CD4-positive, alpha-beta T cell treated with Interleukin-12 subunit alpha and Interleukin-12 subunit beta, for 1 hour (primary cell): ENCODE measurements at regions not wholly inside any gene's neighbourhood (a gene's known extent, or its start where the extent isn't known, plus 50 kb on each side); places are given as distances from the start of the nearest gene placed in this dataset.
"Not testable (repeated sequence)": the region's sequence is repeated elsewhere in the genome, so short reads cannot be mapped to it uniquely, and the experiment has no call there.

Experiments
- DNase-seq: peaks from one replicate; pipeline ENCODE4 v3.0.0-alpha.2; 2020

DNA sequence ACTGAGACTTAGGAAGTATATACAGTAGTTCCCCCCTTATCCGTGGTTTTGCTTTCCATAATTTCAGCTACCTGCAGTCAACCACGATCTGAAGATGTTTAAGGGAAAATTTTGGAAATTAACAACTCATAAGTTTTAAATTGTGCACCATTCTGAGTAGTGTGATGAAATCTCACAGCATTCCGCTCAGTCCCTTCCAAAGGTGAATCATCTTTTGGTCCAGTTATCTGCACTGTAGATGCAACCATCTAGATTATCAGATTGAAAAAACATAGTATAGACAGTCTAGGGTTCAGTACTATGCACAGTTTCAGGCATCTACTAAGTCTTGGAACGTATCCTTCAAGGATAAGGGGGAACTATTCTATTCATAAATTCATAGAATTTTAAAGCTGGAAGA, 109.0 kb downstream of the ANXA3 start:
- no peak for DNase-seq

DNA sequence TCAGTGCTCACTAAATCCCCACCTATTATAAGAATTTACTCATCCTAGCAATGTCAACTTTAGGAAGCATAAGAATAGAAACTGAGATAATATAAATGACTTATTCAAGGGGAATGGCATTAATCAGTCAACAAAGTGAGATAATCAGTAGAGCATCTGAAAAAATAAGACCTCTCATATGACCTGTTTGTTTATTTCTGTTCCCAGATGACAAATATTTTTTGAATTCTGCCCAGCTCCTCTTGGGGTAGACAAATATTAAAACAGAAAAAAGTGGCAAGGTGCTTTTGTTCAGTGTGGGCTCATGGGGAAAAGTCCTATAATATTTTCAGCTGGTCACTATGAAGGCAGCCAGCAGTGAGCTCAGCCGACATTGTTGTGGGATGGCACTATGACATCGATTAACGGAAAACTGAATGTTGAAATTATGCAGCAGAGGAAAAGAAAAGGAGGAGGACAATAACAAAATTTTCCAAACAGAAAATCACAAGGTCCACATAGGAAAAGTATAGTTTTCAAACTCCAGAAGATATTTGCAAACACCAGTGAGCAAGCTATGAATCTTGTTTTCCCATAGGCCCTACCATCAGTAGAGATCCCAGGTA, 109.6 kb downstream of the ANXA3 start:
- DNase-seq = no peak

DNA sequence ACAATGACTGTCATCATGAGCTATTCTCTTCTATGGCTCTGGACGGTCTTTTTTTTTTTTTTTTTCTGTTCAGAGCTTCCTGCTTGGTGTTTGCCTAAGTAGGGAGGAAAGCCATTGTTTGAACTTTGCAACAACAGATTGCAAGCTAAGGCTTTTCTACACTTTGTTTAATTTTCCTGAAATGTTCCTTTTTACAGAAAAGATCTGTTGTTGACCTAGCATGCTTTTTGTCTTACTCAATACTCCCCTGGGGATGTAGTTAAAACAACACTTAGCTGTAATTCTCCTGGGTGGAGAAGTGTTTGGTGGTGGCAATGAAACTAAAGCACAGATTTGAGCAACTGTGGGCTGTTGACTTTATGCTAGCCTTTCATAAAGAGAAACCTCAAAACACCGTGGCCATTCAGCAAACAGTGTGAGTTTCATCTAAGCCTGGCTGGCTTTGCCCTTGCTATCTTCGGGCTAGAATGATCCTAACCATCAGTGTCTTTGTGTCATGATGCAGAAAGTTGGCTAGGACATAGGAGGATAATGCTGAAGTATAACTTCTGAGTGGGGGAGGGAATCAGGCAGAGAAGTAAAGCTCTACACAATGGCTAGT, 110.5 kb downstream of the ANXA3 start:
- no peak for DNase-seq

DNA sequence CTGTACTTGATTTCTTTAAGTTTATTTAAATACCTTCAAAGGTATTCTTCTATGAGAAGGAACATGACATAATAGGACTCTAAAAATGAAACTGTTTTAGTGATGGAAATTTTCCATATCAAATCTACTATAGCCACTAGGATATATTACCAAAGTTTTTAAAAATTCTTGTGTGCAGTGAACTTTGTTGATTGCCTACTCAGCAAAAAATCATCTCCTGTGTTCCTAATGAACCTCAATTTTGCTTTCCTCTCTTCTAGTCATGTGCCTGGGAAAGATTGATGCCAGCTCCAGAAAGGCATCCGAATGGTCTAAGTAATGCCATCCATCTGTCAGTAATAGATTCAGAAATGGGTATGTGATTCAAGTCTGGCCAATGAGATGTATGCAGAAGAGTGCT, 111.1 kb downstream of the ANXA3 start:
- DNase-seq = no peak

DNA sequence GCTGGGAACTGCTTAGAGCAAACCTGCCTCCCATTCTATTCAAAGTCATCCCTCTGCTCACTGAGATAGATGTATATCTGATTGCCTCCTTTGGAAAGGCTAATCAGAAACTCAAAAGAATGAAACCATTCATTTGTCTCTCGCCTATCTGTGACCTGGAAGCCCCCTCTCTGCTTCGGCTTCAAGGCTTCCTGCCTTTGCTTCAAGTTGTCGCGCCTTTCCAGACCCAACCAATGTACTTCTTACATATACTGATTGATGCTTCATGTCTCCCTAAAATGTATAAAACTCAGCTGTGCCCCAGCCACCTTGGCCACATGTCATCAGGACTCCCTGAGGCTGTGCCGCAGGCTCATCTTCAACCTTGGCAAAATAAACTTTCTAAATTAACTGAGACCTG, 111.9 kb upstream of the BMP2K start:
- DNase-seq = not testable (repeated sequence)

DNA sequence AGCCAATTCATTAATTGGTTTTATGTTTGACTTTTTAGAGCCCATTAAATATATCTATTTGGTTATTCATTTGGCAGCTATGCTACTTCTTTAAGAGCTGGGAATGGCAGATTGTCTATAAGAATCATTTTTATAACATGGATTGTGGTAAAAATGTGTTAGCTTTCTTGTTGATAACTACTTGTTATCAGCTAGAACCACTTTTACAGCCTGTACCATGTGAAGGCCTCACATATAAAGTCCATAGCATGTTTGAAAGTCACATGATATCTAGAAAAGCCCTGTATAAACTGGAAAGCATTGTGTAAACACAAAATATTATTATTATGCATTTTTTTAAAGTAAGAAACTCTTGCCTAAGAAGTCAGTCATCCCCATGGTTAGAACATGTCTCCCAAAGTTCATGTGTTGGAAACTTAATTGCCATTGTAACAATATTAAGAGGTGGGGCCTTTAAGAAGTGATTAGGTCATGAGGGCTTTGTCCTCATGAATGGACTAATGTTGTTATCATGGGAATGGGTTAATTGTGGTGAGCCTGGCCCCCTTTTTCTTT, 110.9 kb upstream of the BMP2K start:
- DNase-seq = no peak

DNA sequence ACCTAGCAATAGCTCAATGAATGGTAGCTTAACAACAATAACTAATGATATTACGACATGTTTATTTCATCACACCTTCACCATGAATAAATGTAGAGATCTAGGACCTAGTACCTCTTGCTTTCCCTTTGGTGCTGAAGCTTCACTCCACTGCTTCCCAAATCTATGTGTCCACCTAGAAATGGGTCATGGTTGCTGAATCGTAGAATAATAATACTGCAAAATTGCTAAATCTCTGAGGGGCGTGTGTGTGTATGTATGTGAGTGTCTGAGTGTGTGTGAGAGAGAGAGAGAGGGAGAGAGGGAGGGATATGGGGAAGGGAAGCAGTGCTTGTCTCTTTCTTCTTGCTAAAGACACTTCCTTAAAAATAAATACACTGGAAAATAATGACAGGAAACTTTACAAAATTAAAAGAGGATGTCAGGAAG, 109.3 kb upstream of the BMP2K start:
- DNase-seq = no peak

DNA sequence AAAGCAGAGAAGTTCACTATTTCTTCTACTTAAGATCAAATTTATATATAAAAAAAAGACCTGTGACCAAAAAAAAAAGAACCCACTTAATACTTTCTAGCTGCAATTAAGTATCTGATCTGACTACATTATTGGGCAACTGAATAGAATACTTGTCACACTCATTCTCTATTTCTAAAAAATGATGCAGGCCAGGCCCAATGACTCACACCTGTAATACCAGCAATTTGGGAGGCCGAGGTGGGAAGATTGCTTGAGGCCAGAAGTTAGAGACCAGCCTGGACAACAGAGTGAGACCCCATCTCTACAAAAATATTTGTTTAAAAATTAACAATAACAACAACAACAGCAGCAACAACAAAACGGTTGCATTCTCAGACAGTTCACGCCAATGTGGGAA, 108.8 kb upstream of the BMP2K start:
- no peak for DNase-seq

DNA sequence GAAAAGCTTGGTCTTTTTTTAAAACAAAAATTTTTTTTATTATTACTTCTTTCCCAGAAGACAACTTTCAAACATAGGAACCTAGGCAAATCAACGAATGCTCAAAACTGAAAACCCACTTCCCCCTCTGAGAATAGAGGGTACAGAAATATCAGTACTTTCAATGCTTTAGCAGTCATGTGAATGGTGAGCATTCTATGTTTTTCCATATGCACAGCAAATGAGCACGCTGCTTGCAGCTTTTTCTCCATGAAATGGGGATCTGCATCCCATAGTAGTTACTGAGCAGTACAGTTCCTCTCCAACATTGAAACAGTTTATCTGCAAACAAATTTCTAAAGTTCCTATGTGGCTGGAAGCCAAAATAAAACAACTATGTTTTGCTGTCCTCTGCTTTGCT, 108.4 kb upstream of the BMP2K start:
- DNase-seq = no peak

DNA sequence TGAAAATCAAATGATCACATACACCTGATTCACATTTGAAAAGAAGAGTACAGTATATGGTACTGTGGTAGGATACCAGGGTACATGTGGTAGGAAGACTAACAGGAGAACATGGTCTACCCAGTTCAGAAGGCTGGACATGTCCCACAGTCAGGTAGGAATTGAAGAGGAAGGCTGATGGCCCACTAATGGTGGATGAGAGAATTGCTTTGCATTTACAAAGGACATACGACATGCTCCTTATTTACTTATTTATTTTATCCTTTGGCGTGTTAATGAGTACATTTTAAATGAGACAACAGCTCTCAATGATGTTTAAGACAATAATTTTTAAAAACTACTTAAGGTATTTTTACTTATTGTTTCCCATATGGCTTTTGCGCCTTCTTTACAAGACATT, 106.7 kb upstream of the BMP2K start:
- DNase-seq = no peak

DNA sequence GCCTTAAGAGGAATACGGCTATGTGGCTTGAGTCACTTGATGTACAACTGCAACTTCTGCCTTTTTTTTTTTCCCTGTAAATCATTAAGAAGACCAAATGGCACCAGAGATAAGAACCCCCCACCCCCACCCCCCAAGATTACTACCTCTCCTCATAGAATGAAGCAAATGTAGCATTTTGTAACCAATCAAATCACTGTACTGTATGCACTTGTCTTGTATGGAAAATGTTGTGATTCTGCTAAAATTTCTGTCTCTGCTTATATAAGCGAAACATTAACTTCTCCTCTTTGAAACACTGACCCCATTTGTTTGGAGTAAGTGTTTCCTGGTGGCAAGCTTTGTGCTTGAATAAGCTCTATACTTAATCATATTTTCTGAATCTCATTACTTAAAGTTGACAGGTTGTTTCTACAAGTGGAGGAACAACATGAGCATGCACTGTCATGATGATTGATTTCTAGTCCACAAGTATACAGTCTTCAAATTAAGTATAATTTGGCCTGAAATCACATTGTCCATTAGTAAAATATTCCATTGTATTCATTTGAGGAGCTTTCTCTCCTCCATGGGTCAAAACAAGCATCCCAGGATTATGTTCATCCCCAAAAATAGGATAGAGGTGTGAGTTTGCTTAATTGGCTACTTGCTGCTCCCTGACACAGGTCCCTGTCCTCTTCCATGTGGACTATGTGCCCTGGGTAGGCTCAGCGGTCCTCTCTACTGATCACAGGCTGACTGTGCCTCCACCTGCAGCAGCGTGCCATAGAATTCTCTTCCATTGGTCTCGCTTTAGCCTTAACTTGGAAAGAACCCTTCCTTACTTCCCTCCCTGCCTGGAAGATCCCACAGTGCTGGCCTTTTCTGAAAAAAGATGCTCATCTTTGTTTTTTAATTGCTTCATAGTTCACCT, 104.0 kb upstream of the BMP2K start:
- no peak for DNase-seq

DNA sequence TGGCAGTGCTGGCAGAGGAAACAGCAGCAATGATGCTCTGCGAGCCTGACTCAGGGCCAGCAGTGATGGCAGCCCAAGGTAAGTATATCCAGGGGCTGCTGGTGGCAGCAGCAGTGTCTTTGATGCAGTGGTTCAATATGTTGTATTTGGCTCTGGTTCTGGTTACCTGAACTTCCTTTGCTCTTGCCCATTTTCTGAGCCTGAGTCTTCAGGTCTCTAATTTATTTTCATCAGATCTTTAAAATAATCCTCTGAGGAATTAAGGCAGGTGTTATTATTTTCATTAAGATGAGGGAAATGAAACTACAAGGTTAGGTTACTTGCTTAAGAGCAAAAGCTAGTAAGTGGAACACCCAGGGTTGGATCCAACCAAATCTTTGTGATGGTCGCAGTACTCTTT, 102.8 kb upstream of the BMP2K start:
- DNase-seq = no peak

DNA sequence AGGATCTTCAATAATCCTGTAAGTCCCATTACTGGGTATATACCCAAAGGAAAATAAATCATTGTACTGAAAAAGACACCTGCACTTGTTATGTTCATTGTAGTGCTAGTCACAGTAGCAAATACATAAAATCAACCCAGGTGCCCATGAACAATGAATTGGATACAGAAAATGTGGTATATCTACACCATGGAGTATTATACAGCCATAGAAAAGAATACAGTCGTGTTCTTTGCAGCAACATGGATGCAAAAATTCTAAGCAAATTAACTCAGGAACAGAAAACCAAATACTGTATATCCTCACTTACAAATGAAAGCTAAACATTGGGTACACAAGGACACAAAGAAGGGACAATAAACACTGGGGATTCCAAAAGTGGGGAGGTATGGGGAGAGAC, 100.8 kb upstream of the BMP2K start:
- no peak for DNase-seq

DNA sequence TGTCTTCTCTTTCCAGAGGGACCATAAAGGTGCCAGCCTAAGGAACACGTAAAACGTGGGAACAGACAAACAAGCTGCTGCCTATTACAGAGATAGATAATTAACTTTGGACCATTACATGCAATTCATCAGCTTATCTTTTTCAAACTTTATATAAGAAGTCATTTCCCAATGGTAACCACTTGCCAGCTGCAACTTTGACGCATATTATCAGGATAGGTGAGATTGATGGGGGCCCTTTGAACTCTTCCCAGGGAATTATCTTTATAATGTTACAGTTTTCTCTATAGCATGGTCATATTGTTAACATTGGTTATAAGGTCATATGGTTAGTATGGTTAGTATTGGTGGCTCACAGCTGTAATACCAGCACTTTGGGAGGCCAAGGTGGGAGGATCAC, 94.1 kb upstream of the BMP2K start:
- DNase-seq = no peak

DNA sequence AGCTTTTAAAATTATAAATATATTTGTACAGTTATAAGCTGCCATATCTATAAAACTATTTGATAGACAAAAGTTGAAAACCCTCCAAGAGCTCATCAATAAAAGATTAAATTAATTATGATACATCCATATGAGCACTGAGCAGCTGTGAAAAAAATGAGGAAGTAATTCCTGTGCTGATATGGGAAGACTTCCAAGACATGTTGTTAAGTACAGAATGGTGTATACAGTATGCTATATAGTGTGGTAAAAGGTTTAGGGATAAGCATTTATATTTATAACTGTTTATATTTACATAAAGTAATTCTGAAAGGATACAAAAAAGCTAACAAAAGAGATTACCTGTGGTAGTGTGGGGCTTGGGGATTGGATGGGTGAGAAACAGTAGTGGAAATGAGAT, 92.8 kb upstream of the BMP2K start:
- DNase-seq = no peak

DNA sequence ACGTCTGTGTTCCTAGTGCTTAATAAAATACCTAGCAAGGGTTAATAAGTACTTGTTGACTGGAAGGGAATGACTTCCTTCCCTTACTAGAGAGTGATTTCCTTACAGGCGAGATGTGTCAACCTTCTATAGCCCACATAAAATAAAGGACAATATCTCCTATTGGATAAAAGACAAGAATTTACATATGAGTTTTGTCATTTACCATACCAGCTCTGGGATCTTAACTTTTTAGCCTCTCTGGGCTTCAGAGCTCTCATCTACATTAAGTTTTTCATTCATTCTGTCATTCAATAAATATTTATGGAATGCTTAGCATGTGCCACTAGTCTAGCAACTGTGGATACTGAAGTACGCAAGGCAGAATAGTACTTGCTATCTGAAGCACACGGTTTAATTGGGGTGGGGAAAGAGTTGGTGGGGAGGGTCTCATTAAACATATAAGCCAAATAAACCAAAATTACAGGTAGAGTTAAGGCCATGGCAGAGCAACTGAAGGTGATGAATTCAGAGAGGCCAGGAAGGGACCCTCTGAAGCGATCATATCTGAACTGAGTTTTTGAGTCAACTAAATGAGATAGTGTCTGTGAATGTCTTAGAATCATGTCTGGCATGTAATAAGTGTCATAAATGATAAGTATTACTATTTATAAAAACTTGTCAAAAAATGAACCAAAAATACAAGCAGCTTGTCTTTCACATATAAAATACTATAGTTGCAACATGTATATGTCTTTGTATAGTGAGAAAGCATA, 91.6 kb upstream of the BMP2K start:
- DNase-seq = no peak

DNA sequence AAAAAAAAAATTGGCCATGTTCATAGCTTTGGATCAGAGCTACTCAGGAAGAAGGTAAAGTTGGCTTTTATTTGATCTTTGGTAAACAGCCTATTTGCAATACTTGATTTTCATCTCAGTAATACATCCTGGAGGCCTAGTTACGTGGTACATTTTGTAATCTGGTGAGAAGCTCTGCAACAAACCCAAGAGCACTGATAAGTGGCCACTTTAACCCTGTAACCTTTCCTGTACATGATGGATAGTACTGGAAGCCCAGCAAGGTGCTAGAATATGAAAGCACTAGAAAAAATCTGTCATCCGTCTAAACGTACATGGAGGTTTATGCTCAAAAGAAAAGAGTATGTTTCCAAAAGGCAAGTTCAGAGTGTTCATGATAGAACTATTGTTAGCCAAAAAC, 88.3 kb upstream of the BMP2K start:
- no peak for DNase-seq

DNA sequence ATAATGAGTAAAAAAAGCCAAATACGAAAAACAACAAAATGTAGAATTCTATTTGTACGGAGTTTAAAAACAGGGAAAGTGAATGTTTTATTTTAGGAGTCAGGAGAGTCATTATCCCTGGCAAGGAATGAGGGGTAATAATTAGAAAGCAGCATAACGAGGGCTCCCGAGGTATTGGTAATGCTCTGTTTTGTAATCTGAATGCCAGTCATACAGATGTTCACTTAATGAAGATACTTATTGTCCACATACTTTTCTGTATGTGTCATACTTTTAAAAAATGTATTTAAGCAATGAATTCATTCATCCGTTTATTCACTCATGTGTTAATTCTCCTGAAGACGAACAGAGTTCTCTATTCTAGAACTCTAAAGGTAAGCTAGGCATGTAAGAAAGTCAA, 87.8 kb upstream of the BMP2K start:
- no peak for DNase-seq

DNA sequence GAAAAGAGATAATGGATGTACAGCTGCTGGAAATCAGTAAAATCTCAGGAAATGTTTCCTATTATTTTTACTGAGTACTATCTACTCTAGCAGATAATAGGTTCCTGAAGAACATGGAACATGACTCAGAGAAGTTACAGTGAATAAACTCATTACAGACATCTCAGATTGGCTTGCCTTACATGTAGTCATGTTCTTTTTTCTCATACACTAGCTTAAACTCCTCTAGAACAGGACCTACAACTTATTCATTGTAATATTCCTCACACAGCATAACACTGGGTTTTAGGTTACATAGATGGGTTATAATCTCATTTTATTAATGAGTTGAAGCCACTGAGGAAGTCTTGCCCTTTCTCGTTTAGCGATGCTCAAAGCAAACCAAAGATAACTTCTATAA, 86.9 kb upstream of the BMP2K start:
- DNase-seq = no peak

DNA sequence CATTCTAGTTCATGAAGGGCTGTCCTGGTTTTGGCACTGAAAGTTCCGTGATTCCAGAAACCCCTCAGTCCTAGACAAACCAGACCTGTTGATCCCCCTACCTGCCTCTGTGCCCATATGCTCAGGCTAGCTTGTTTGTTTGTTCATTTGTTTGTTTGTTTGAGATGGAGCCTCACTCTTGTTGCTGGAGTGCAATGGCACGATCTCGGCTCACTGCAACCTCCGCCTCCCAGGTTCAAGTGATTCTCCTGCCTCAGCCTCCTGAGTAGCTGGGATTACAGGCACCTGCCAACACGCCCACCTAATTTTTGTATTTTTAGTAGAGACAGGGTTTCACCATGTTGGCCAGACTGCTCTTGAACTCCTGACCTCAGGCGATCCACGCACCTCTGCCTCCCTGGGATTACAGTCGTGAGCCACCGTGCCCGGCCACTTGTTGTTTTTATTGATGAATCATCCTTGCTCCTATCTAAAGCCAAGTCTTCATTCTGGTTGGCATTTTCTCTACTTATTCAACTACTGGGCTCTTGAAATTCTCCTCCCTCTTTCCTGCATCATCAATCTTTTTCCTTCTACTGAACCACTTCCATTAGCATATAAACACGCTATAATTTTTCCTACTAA, 86.3 kb upstream of the BMP2K start:
- no peak for DNase-seq

DNA sequence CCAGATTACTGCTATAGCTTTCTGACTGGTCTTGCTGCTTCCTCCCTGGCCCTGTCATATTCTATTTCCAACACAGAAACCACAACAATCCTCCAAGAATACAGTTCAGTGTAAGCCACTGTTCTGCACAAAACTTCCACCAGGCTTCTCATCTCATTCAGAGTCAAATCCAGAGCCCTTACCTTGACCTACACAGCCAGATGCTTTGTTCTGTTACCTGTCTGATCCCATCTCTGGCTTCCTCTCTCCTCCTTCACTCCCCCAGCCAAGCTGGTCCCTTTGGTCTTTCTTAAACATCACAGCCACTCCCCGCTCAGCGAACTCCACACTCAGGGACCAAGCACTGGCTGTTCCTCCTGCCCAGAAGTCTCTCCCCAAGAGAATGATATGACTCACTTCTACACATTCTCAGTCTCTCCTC, 84.8 kb upstream of the BMP2K start:
- no peak for DNase-seq

DNA sequence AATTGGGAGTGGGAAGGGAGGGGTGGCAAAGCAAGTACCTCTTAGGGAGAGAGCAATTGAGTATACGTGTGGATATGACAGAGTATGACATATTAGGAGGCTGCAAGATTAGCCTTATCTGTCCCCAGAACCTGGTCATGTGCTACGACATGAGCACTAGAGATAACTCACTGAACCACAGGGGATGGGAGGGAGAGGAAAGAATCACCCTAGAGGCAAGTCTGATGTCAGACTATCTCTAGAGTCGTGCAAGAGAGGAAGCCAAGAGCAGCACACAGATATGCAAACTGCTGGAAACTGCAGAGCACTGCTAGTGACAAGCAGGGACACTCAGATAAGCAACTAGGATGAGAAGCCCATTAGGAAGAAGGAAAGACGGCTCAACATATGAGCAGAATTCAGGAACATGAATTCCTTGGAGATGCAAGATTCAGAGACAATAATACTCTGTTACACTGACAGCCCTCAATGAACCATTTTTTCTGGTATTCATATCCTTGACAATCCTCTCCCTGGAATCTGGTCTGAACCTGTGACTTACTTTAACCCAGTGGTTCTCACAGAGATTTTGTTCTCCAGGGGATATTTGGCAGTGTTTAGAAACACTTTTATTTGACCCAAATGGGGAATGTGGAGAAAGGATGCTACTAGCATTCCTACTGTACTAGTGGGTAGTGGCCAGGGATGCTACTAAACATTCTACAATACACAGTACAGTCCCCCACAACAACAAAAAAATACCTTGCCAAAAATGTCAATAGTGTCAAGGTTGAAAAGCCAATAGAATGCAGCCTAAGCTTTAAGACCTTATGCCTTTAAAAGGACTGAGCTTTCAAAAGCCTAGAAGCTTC, 84.0 kb upstream of the BMP2K start:
- DNase-seq = no peak
